ENCODE measurements at regions not wholly inside any gene's neighbourhood (a gene's known extent, or its start where the extent isn't known, plus 50 kb on each side); places are given as distances from the start of the nearest gene placed in this dataset.

DNA sequence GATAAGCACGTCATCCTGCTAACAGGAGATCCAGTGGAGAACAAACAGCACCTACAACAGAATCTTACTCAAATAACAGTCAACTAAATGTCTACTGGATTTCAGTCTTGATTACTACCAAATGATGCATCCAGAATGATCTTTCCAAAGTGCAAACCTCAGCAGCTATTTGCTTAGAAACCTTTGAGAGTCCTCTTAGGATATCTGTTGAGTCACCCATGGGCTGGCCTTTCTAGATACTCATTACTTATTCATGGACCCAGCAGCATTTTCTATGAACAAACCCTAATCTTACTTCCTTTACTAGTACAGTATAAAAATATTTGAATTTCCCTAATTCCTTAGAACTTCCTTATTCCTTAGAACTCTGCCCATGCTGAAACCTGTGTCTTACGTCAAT lies 118.5 kb upstream of the PABPC4L start:
- no peak for TF ChIP-seq MYC (IDR thresholded peaks at IDR 0.05; ENCODE audit: low read depth, low read length)
- no peak for TF ChIP-seq POLR2A (IDR thresholded peaks at IDR 0.05; ENCODE audit: low read depth, low read length)
- TF ChIP-seq, protein P1, sequence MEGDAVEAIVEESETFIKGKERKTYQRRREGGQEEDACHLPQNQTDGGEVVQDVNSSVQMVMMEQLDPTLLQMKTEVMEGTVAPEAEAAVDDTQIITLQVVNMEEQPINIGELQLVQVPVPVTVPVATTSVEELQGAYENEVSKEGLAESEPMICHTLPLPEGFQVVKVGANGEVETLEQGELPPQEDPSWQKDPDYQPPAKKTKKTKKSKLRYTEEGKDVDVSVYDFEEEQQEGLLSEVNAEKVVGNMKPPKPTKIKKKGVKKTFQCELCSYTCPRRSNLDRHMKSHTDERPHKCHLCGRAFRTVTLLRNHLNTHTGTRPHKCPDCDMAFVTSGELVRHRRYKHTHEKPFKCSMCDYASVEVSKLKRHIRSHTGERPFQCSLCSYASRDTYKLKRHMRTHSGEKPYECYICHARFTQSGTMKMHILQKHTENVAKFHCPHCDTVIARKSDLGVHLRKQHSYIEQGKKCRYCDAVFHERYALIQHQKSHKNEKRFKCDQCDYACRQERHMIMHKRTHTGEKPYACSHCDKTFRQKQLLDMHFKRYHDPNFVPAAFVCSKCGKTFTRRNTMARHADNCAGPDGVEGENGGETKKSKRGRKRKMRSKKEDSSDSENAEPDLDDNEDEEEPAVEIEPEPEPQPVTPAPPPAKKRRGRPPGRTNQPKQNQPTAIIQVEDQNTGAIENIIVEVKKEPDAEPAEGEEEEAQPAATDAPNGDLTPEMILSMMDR (IDR thresholded peaks at IDR 0.05; ENCODE audit: extremely low read depth in 1 of 2, insufficient read depth in 1 of 2, low read depth in 1 of 2, low read length in 2 of 2) = no peak
- TF ChIP-seq POLR2AphosphoS5 (IDR thresholded peaks at IDR 0.05; ENCODE audit: insufficient read depth, low read depth, low read length) = no peak
- TF ChIP-seq, protein P2, sequence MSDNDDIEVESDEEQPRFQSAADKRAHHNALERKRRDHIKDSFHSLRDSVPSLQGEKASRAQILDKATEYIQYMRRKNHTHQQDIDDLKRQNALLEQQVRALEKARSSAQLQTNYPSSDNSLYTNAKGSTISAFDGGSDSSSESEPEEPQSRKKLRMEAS (IDR thresholded peaks at IDR 0.05; ENCODE audit: insufficient read depth, insufficient read length) = no peak
- TF ChIP-seq JUN (IDR thresholded peaks at IDR 0.05; ENCODE audit: borderline replicate concordance, insufficient read depth, insufficient read length, low read depth) = no peak
- no peak for TF ChIP-seq GATA2 (IDR thresholded peaks at IDR 0.05; ENCODE audit: insufficient read depth, insufficient read length, low read depth, low read length)
